K562 (cell line): ENCODE measurements at regions not wholly inside any gene's neighbourhood (a gene's known extent, or its start where the extent isn't known, plus 50 kb on each side); places are given as distances from the start of the nearest gene placed in this dataset.

Experiments used
- ATAC-seq: fragments of 200-7000 bp; cut with Tn5 transposase; 3 replicates; pipeline ENCODE4 v1.9.1; 2020; ENCODE audit warnings: moderate library complexity
- BruUV-seq: library from RNA; stranded (reverse); fragments of 400-500 nt; replicated peaks from 2 replicates; lab custom pipeline; 2021; lab: Mats Ljungman, UMichigan
- CTCF ChIA-PET: fragments of 300-600 bp; formaldehyde crosslinking; extraction: SDS; loops from one replicate; lab custom pipeline; 2021; ENCODE audit warnings: low intra/inter-chr PET ratio; lab: Yijun Ruan, JAX
- POLR2A ChIA-PET: fragments of 300-600, 350-650 bp; sonication (Branson Sonifier 250); formaldehyde crosslinking; extraction: SDS; loops from one replicate; lab custom pipeline; 2021; ENCODE audit warnings: antibody characterized with exemption, inconsistent platforms; lab: Yijun Ruan, JAX
- DNase-seq, 4 experiments: peaks; one replicate each; pipeline versions ENCODE4 v3.0.0 to v3.0.0-alpha.2; 2011 to 2018; ENCODE audit warnings: low spot score in 3 of 4, mixed read lengths in 3 of 4; ENCODE audit errors: extremely low read depth in 1 of 4
- FAIRE-seq: peaks from 2 replicates; lab custom pipeline; 2011; peaks lifted over from hg19 to GRCh38; lab: Jason Lieb, UNC
- H2AFZ ChIP-seq: 2 replicates; pipeline ENCODE4 v1.6.0; 2011; ENCODE audit warnings: low read depth, low read length, control low read depth, inconsistent platforms
- H3K27ac ChIP-seq: fragments of 200-600 bp; 3 replicates; pipeline ENCODE4 v1.8.0; 2011; ENCODE audit warnings: low read depth, mild to moderate bottlenecking, control low read depth, inconsistent platforms, low read length, moderate library complexity, mixed read lengths; ENCODE audit errors: extremely low read depth
- H3K27me3 ChIP-seq, 2 experiments: fragments of 300-600 bp in 1 of 2; 2 replicates in 1 of 2; 3 replicates in 1 of 2; pipeline versions ENCODE4 v1.6.0 to v1.8.0; 2011; ENCODE audit warnings: inconsistent platforms in 2 of 2, low read length in 2 of 2, mild to moderate bottlenecking in 1 of 2, mixed read lengths in 1 of 2, moderate library complexity in 1 of 2; ENCODE audit not compliant: control insufficient read depth in 2 of 2, insufficient read depth in 2 of 2
- H3K36me3 ChIP-seq: fragments of 300-600 bp; 3 replicates; pipeline ENCODE4 v1.8.0; 2011; ENCODE audit warnings: mild to moderate bottlenecking, low read length, inconsistent platforms; ENCODE audit not compliant: control insufficient read depth, insufficient read depth
- H3K4me1 ChIP-seq, 2 experiments: fragments of 200-600 bp in 1 of 2; replicated peaks in 1 of 2; 2 replicates in 1 of 2; 3 replicates in 1 of 2; pipeline versions ENCODE4 v1.5.1 to v1.8.0; 2011; ENCODE audit warnings: inconsistent platforms in 2 of 2, low read length in 2 of 2, mild to moderate bottlenecking in 1 of 2, mixed read lengths in 1 of 2, moderate library complexity in 1 of 2; ENCODE audit not compliant: control insufficient read depth in 2 of 2, insufficient read depth in 2 of 2
- H3K4me2 ChIP-seq: 2 replicates; pipeline ENCODE4 v1.6.1; 2011; ENCODE audit warnings: low read length, control low read depth, inconsistent platforms, mixed read lengths; ENCODE audit not compliant: insufficient read depth
- H3K4me3 ChIP-seq: fragments of 200-600 bp; sonication (generic), shearing (Covaris generic); 2 replicates; pipeline ENCODE4 v1.5.1; 2016; ENCODE audit warnings: control low read depth, inconsistent platforms
- H3K79me2 ChIP-seq: fragments of 200-600 bp; 3 replicates; pipeline ENCODE4 v1.8.0; 2011; ENCODE audit warnings: low read length, inconsistent platforms; ENCODE audit not compliant: control insufficient read depth, insufficient read depth
- H3K9ac ChIP-seq, 2 experiments: 2 replicates each; pipeline versions ENCODE4 v1.6.0 to v1.6.1; 2011; ENCODE audit warnings: low read depth in 2 of 2, low read length in 2 of 2, control low read depth in 1 of 2, inconsistent platforms in 1 of 2, mild to moderate bottlenecking in 1 of 2, mixed read lengths in 1 of 2; ENCODE audit not compliant: insufficient read depth in 1 of 2
- H3K9me1 ChIP-seq: one replicate; pipeline ENCODE4 v1.6.0; 2011; ENCODE audit warnings: inconsistent platforms, mild to moderate bottlenecking, low read length, moderate library complexity; ENCODE audit not compliant: control insufficient read depth, insufficient read depth
- H3K9me3 ChIP-seq: replicated peaks from 2 replicates; pipeline ENCODE4 v1.5.1; 2011; ENCODE audit warnings: low read depth, low read length, inconsistent platforms; ENCODE audit not compliant: control insufficient read depth, insufficient read depth
- H4K20me1 ChIP-seq: replicated peaks from 2 replicates; pipeline ENCODE4 v1.6.1; 2011; ENCODE audit warnings: low read length, inconsistent platforms, mixed read lengths; ENCODE audit not compliant: control insufficient read depth, insufficient read depth
- CBX3 ChIP-seq, 2 experiments: IDR thresholded peaks; 1 replicate in 1 of 2; 2 replicates in 1 of 2; pipeline ENCODE4 v1.6.1; 2012; ENCODE audit warnings: inconsistent platforms in 2 of 2, low read length in 2 of 2, borderline replicate concordance in 1 of 2, control low read depth in 1 of 2
- HDAC6 ChIP-seq: IDR thresholded peaks from 2 replicates; pipeline ENCODE4 v1.6.1; 2012; ENCODE audit warnings: low read depth, mild to moderate bottlenecking, control low read depth, inconsistent platforms, low read length, moderate library complexity
- HOXB6 ChIP-seq: fragments of 250-450 bp; sonication (Bioruptor Pico); IDR thresholded peaks from 2 replicates; pipeline ENCODE4 v1.5.1; 2022; ENCODE audit warnings: mild to moderate bottlenecking, borderline replicate concordance
- KDM4B ChIP-seq, 2 experiments: fragments of 450-650 bp in 1 of 2; sonication (generic) in 1 of 2; IDR thresholded peaks; 2 replicates each; pipeline ENCODE4 v1.6.1; 2016 to 2017; ENCODE audit warnings: borderline replicate concordance in 2 of 2, antibody characterized with exemption in 1 of 2, low read depth in 1 of 2, mild to moderate bottlenecking in 1 of 2
- MXI1 ChIP-seq: IDR thresholded peaks from 2 replicates; pipeline ENCODE4 v1.6.1; 2011; ENCODE audit warnings: low read depth, mild to moderate bottlenecking, improper control_type of control experiment, low read length
- NCOA1 ChIP-seq: fragments of 450-650 bp; IDR thresholded peaks from 2 replicates; pipeline ENCODE4 v1.6.1; 2016; ENCODE audit warnings: low read depth
- ZFP91 ChIP-seq: sonication (generic); formaldehyde crosslinking; IDR thresholded peaks from 2 replicates; pipeline ENCODE4 v1.8.0; 2022; ENCODE audit warnings: mild to moderate bottlenecking, missing genetic modification reagents
- ZFX ChIP-seq: sonication (generic); formaldehyde crosslinking; IDR thresholded peaks from 2 replicates; pipeline ENCODE4 v1.8.0; 2022; ENCODE audit warnings: mild to moderate bottlenecking, missing genetic modification reagents, moderate library complexity
- ZNF444 ChIP-seq: fragments of 250-450 bp; sonication (Bioruptor Pico); IDR thresholded peaks from 2 replicates; pipeline ENCODE4 v1.4.0; 2020; ENCODE audit warnings: mild to moderate bottlenecking, moderate library complexity
- WGBS: fragments of 100-300 bp; shearing (Covaris generic); methylation state at CpG from one replicate; pipeline ENCODE4 v1.1.6; 2016; ENCODE audit warnings: low coverage, mixed read lengths; ENCODE audit not compliant: insufficient coverage; ENCODE audit errors: missing lambda C conversion rate; 5-methylcytosine and 5-hydroxymethylcytosine counted together
- in situ Hi-C: fragments of 300-500 bp; cut with MboI; formaldehyde crosslinking; loops from 4 replicates; pipeline ENCODE4 v1.15.0; 2018; ENCODE audit warnings: inconsistent platforms, mixed read lengths
- intact Hi-C: fragments of 100-400 bp; cut with micrococcal nuclease; formaldehyde crosslinking; loops from 2 replicates; pipeline ENCODE4 v1.14.2; 2022

GRCh38 chr1:4120557-4121292, 220.7 kb upstream of the C1orf174 start:
- Histone ChIP-seq H4K20me1 (0 out of 2 replicates have a peak, but pooled peaks cover 2% of the 10 kb centered on the region), H3K4me2 (no peak overlapping the region), H3K9ac (no peak overlapping the region), H3K9me1 (no peaks in the 10 kb centered on the region), H2AFZ (no peak overlapping the region), H3K9me3 (no peaks in the 10 kb centered on the region), H3K27ac (no peak overlapping the region), H3K27me3 (peaks cover 32 to 75% of the 10 kb centered on the region in 2 experiments; a peak in 4 of 5 replicates), H3K79me2 (no peaks in the 10 kb centered on the region), H3K36me3 (no peaks in the 10 kb centered on the region), H3K4me1 (no peaks in the 10 kb centered on the region), H3K4me3 (no peak overlapping the region)
- 2% methylated on average over 15 of the region's 15 CpGs for WGBS
- DNase-seq: no peak
- FAIRE-seq: no peak
- in situ Hi-C loops: no loop called here
- ChIA-PET CTCF (no interaction called here), POLR2A (interaction anchor here (0.6 kb wide), 1 partner anchor 44 kb away, joined by 3 read pairs; no protein-coding TSS in a partner anchor)
- intact Hi-C loops: no loop called here
- no peak for ATAC-seq
- no TSS peak for BruUV-seq
- no peak for TF ChIP-seq HDAC6
- no peak for TF ChIP-seq NCOA1
- TF ChIP-seq CBX3 (IDR thresholded peaks at IDR 0.05; ENCODE audit: borderline replicate concordance in 1 of 2, low read length in 2 of 2): no peak
- no peak for TF ChIP-seq ZFP91 (CRISPR knock-in tag)
- TF ChIP-seq ZNF444 (CRISPR knock-in tag): no peak
- no peak for TF ChIP-seq HOXB6 (CRISPR knock-in tag)
- TF ChIP-seq ZFX (CRISPR knock-in tag): no peak
- no peak for TF ChIP-seq MXI1
- no peak for TF ChIP-seq KDM4B (IDR thresholded peaks at IDR 0.05; ENCODE audit: borderline replicate concordance in 2 of 2, low read depth in 1 of 2)
